ENCODE measurements at regions not wholly inside any gene's neighbourhood (a gene's known extent, or its start where the extent isn't known, plus 50 kb on each side); places are given as distances from the start of the nearest gene placed in this dataset.
A peak's percentile ranks its signal among the peaks of the same experiment; 100 is the strongest.
"Not testable (repeated sequence)": the region's sequence is repeated elsewhere in the genome, so short reads cannot be mapped to it uniquely, and the experiment has no call there.

DNA sequence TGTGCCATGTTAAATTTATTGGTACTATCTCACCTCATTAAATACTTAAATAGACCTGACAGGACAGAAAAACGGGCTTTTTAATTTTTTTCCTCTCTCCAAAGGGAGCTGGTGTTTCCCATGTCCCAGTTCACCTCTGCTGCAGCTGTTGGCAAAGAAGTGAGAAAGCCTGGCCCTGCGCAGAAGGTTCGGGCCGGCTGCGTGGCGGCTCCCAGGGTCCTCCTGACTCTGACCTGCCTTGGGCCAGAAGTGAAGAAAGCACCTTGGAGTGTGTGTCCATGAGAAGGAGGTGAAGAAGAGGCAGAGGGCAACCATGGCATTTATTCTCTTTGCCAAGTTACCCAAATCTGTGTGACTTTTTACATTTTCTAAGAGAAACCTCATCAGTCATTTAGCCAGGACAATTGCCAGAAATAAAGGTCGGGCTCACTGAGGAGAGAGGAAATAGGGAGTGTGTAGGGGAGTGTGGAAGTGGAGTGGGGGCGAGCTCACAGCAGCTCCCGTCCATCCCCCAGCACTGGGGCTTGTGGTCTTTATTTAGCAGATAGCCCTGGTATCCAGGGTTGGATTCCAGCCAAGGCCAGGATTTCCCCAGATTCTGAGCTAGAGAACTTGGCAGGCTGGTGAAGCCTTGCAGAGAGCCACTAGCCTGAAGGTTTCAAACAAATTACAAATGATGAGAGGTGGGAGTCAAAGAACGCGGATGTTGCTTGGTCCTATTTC lies 102.4 kb upstream of the CADM1 start:
- no peak overlapping the region for H2AFZ ChIP-seq (ENCODE audit: insufficient read depth, low read depth, low read length, poor library complexity, severe bottlenecking)
- Mint-ChIP-seq H3K4me3 (peak overlapping the region in 1 of 2 donors; percentile 15), H3K36me3 (no peaks in the 10 kb centered on the region), H3K4me1 (no peaks in the 10 kb centered on the region), H3K27ac (no peak overlapping the region), H3K27me3 (ENCODE audit: low read depth in 3 of 3) (peaks cover 8 to 20% (median 12%) of the 10 kb centered on the region in 3 donors), H3K9me3 (peaks cover 0 to 8% (median 2%) of the 10 kb centered on the region in 7 donors)
- TF ChIP-seq, protein P1, sequence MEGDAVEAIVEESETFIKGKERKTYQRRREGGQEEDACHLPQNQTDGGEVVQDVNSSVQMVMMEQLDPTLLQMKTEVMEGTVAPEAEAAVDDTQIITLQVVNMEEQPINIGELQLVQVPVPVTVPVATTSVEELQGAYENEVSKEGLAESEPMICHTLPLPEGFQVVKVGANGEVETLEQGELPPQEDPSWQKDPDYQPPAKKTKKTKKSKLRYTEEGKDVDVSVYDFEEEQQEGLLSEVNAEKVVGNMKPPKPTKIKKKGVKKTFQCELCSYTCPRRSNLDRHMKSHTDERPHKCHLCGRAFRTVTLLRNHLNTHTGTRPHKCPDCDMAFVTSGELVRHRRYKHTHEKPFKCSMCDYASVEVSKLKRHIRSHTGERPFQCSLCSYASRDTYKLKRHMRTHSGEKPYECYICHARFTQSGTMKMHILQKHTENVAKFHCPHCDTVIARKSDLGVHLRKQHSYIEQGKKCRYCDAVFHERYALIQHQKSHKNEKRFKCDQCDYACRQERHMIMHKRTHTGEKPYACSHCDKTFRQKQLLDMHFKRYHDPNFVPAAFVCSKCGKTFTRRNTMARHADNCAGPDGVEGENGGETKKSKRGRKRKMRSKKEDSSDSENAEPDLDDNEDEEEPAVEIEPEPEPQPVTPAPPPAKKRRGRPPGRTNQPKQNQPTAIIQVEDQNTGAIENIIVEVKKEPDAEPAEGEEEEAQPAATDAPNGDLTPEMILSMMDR (IDR thresholded peaks at IDR 0.05): no peak
- no peaks in the 10 kb centered on the region for H3K9me3 ChIP-seq (replicated peaks in 1 of 2; ENCODE audit: control insufficient read depth in 1 of 2, insufficient read depth in 1 of 2, low read length in 2 of 2)
- no peak for DNase-seq
- no peaks in the 10 kb centered on the region for H3K79me2 ChIP-seq (ENCODE audit: insufficient read depth, low read length)
- no peak overlapping the region for H3K4me3 ChIP-seq (replicated peaks in 1 of 3; ENCODE audit: low read depth in 2 of 3, low read length in 3 of 3)
- 81% methylated on average over 5 of the region's 11 CpGs for WGBS (ENCODE audit: insufficient coverage)
- no peak overlapping the region for H3K4me2 ChIP-seq (replicated peaks; ENCODE audit: extremely low read depth, low read length, poor library complexity, severe bottlenecking)
- no peaks in the 10 kb centered on the region for H4K20me1 ChIP-seq (ENCODE audit: insufficient read depth, low read length)
- H3K36me3 ChIP-seq (replicated peaks in 1 of 2; ENCODE audit: control insufficient read depth in 1 of 2, insufficient read depth in 2 of 2, low read length in 2 of 2): no peaks in the 10 kb centered on the region
- H3K27me3 ChIP-seq (ENCODE audit: control insufficient read depth in 2 of 2, insufficient read depth in 2 of 2, low read length in 2 of 2): peaks cover 0 to 6% of the 10 kb centered on the region in 2 donors
- no peak overlapping the region for H3K27ac ChIP-seq (ENCODE audit: low read depth in 1 of 2, low read length in 2 of 2)
- intact Hi-C loops (cut with micrococcal nuclease): no loop called here
- H3K4me1 ChIP-seq (ENCODE audit: control insufficient read depth in 1 of 2, insufficient read depth in 2 of 2, low read length in 2 of 2): no peaks in the 10 kb centered on the region
- no peak overlapping the region for H3K9ac ChIP-seq (ENCODE audit: insufficient read depth, low read length, poor library complexity, severe bottlenecking)

DNA sequence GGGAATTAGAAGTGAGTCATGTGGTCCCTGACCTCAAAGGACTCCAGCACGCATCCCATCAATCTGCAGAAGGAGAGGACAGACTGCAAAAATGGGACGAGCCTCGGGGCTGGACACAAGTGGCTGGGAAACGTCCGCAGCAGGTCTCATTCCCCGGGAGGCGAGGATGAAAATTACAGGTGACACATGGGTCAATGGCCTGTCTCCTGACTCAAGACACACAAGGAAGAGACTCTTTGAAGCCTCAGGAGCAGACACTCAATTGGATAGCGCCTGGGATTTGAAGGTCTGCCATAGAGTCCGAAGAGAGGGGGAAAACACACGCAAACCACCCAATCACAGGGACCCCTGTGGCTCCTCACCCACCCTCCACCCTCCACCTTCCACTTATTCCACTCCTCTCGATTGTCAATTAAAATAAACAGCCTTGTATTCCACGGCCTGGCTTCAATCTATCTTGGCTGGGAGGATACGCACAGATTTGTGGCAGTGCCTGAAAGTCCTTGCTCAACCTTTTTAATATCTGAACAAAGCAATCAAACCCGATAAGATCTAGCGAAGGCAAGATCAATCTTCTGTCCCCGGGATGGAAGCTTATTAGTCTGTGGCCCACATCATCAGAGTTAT lies 101.8 kb upstream of the CADM1 start:
- 81% methylated on average over 12 of the region's 16 CpGs for WGBS (ENCODE audit: insufficient coverage)
- H3K4me1 ChIP-seq (ENCODE audit: control insufficient read depth in 1 of 2, insufficient read depth in 2 of 2, low read length in 2 of 2): no peaks in the 10 kb centered on the region
- peaks cover 0 to 7% (median 2%) of the 10 kb centered on the region in 7 donors for H3K9me3 Mint-ChIP-seq

DNA sequence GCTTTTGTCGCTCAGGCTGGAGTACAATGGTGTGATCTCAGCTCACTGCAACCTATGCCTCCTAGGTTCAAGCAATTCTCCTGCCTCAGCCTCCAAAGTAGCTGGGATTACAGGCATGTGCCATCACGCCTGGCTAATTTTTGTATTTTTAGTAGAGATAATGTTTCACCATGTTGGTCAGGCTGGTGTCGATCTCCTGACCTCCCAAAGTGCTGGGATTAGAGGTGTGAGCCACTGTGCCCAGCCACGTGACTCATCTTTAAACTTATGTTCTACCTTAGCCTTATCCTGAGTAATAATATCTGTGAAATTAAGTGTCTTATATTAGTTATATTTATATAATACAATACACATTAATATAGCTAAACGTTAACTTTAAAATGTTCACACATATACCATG lies 101.2 kb upstream of the CADM1 start:
- H3K36me3 ChIP-seq (replicated peaks in 1 of 2; ENCODE audit: control insufficient read depth in 1 of 2, insufficient read depth in 2 of 2, low read length in 2 of 2); intact Hi-C loops (cut with micrococcal nuclease); H3K79me2 ChIP-seq (ENCODE audit: insufficient read depth, low read length); H3K4me2 ChIP-seq (replicated peaks; ENCODE audit: extremely low read depth, low read length, poor library complexity, severe bottlenecking); H4K20me1 ChIP-seq (ENCODE audit: insufficient read depth, low read length); H3K36me3 Mint-ChIP-seq; H3K27ac Mint-ChIP-seq; H3K27me3 ChIP-seq (ENCODE audit: control insufficient read depth in 2 of 2, insufficient read depth in 2 of 2, low read length in 2 of 2); H3K9ac ChIP-seq (ENCODE audit: insufficient read depth, low read length, poor library complexity, severe bottlenecking); H3K4me1 ChIP-seq (ENCODE audit: control insufficient read depth in 1 of 2, insufficient read depth in 2 of 2, low read length in 2 of 2); H3K27ac ChIP-seq (ENCODE audit: low read depth in 1 of 2, low read length in 2 of 2); H3K4me1 Mint-ChIP-seq; DNase-seq; H3K4me3 Mint-ChIP-seq; H3K9me3 ChIP-seq (replicated peaks in 1 of 2; ENCODE audit: control insufficient read depth in 1 of 2, insufficient read depth in 1 of 2, low read length in 2 of 2); H3K4me3 ChIP-seq (replicated peaks in 1 of 3; ENCODE audit: low read depth in 2 of 3, low read length in 3 of 3); H3K9me3 Mint-ChIP-seq; H2AFZ ChIP-seq (ENCODE audit: insufficient read depth, low read depth, low read length, poor library complexity, severe bottlenecking): not testable (repeated sequence)
- WGBS (ENCODE audit: insufficient coverage): no CpG with 5 or more reads among the region's 5 CpGs
- peaks cover 8 to 15% (median 10%) of the 10 kb centered on the region in 3 donors for H3K27me3 Mint-ChIP-seq (ENCODE audit: low read depth in 3 of 3)

More for the DNA sequence above, 101.8 kb upstream of the CADM1 start:
- Mint-ChIP-seq H3K4me3 (peak overlapping the region in 1 of 2 donors; percentile 37), H3K27ac (no peak overlapping the region), H3K4me1 (no peaks in the 10 kb centered on the region), H3K27me3 (ENCODE audit: low read depth in 3 of 3) (peaks cover 8 to 15% (median 10%) of the 10 kb centered on the region in 3 donors), H3K36me3 (no peaks in the 10 kb centered on the region)
- H3K4me3 ChIP-seq (replicated peaks in 1 of 3; ENCODE audit: low read depth in 2 of 3, low read length in 3 of 3): no peak overlapping the region
- H3K36me3 ChIP-seq (replicated peaks in 1 of 2; ENCODE audit: control insufficient read depth in 1 of 2, insufficient read depth in 2 of 2, low read length in 2 of 2): no peaks in the 10 kb centered on the region
- no peaks in the 10 kb centered on the region for H3K79me2 ChIP-seq (ENCODE audit: insufficient read depth, low read length)
- H3K27me3 ChIP-seq (ENCODE audit: control insufficient read depth in 2 of 2, insufficient read depth in 2 of 2, low read length in 2 of 2): peaks cover 0 to 3% of the 10 kb centered on the region in 2 donors
- no peak for DNase-seq
- TF ChIP-seq, protein P1 (IDR thresholded peaks at IDR 0.05): no peak
- intact Hi-C loops (cut with micrococcal nuclease): no loop called here
- H2AFZ ChIP-seq (ENCODE audit: insufficient read depth, low read depth, low read length, poor library complexity, severe bottlenecking): no peak overlapping the region
- H3K9ac ChIP-seq (ENCODE audit: insufficient read depth, low read length, poor library complexity, severe bottlenecking): no peak overlapping the region
- H3K27ac ChIP-seq (ENCODE audit: low read depth in 1 of 2, low read length in 2 of 2): no peak overlapping the region
- H3K9me3 ChIP-seq (replicated peaks in 1 of 2; ENCODE audit: control insufficient read depth in 1 of 2, insufficient read depth in 1 of 2, low read length in 2 of 2): no peaks in the 10 kb centered on the region
- H3K4me2 ChIP-seq (replicated peaks; ENCODE audit: extremely low read depth, low read length, poor library complexity, severe bottlenecking): no peak overlapping the region
- no peaks in the 10 kb centered on the region for H4K20me1 ChIP-seq (ENCODE audit: insufficient read depth, low read length)

All from CD14-positive monocyte (primary cell).